ENCODE measurements at regions not wholly inside any gene's neighbourhood (a gene's known extent, or its start where the extent isn't known, plus 50 kb on each side); places are given as distances from the start of the nearest gene placed in this dataset.

- TF ChIP-seq YY1 (IDR thresholded peaks at IDR 0.05; ENCODE audit: insufficient read depth, insufficient read length) (no peak), SUZ12 (IDR thresholded peaks at IDR 0.05; ENCODE audit: extremely low read depth, insufficient read depth, insufficient read length) (no peak)
Measured at GRCh38 chr2:6671913-6672312, 193.8 kb downstream of the CMPK2 start.

Data from NT2/D1 (cell line).